ENCODE measurements at regions not wholly inside any gene's neighbourhood (a gene's known extent, or its start where the extent isn't known, plus 50 kb on each side); places are given as distances from the start of the nearest gene placed in this dataset.

- Histone ChIP-seq H3K4ac (replicated peaks; ENCODE audit: insufficient read length, low read depth, low read length) (no peak overlapping the region), H2BK15ac (ENCODE audit: low read length) (no peak overlapping the region), H3K27ac (ENCODE audit: low read depth, low read length) (no peak overlapping the region), H3K18ac (ENCODE audit: extremely low read depth, low read length) (no peak overlapping the region), H4K5ac (ENCODE audit: insufficient read length, low read depth, low read length) (no peak overlapping the region), H3K36me3 (ENCODE audit: control insufficient read depth in 2 of 4, insufficient read depth in 4 of 4, low read length in 3 of 4) (no peaks in the 10 kb centered on the region), H2BK5ac (ENCODE audit: low read depth, low read length) (no peak overlapping the region), H3K4me2 (ENCODE audit: insufficient read depth in 1 of 2, low read depth in 2 of 2, low read length in 2 of 2) (no peak overlapping the region), H3K9ac (replicated peaks in 1 of 4; ENCODE audit: extremely low read depth in 1 of 4, low read depth in 3 of 4, low read length in 3 of 4) (no peak overlapping the region), H4K20me1 (replicated peaks in 1 of 2; ENCODE audit: control insufficient read depth in 1 of 2, insufficient read depth in 2 of 2, low read length in 2 of 2) (no peaks in the 10 kb centered on the region), H3K56ac (replicated peaks; ENCODE audit: insufficient read length, low read depth, low read length) (no peak overlapping the region), H3K27me3 (replicated peaks in 1 of 4; ENCODE audit: control insufficient read depth in 3 of 4, extremely low read depth in 1 of 4, insufficient read depth in 3 of 4, low read length in 3 of 4) (no peaks in the 10 kb centered on the region), H3K79me1 (ENCODE audit: low read depth, low read length) (no peaks in the 10 kb centered on the region), H2BK20ac (ENCODE audit: low read length) (no peak overlapping the region), H2AK5ac (ENCODE audit: low read depth, low read length) (no peak overlapping the region), H4K8ac (ENCODE audit: extremely low read depth, insufficient read depth, low read length) (no peak overlapping the region), H3K4me3 (ENCODE audit: extremely low read depth in 1 of 4, insufficient read depth in 2 of 4, low read depth in 3 of 4, low read length in 4 of 4) (no peak overlapping the region), H3K23me2 (ENCODE audit: low read depth, low read length) (no peaks in the 10 kb centered on the region), H3K23ac (ENCODE audit: insufficient read length) (no peak overlapping the region), H2BK12ac (ENCODE audit: low read depth, low read length) (no peak overlapping the region), H2BK120ac (replicated peaks; ENCODE audit: low read depth, low read length) (no peak overlapping the region), H3K4me1 (replicated peaks in 1 of 4; ENCODE audit: control insufficient read depth in 3 of 4, insufficient read depth in 4 of 4, low read length in 3 of 4) (peaks cover 0 to 4% (median under 1%) of the 10 kb centered on the region in 4 experiments; a peak in 2 of 7 replicates), H4K91ac (replicated peaks; ENCODE audit: insufficient read length, low read length) (no peak overlapping the region), H2AFZ (ENCODE audit: low read length) (no peak overlapping the region), H3K9me3 (ENCODE audit: insufficient read depth in 2 of 2, low read depth in 1 of 2, low read length in 1 of 2) (no peaks in the 10 kb centered on the region), H3K14ac (ENCODE audit: insufficient read length) (no peak overlapping the region), H3K79me2 (ENCODE audit: control insufficient read depth in 1 of 2, insufficient read depth in 2 of 2, low read length in 2 of 2) (no peaks in the 10 kb centered on the region)
- DNase-seq (ENCODE audit: low read depth in 1 of 2, low spot score in 2 of 2) (no peak), FAIRE-seq (no peak)
- TF ChIP-seq RBBP5 (IDR thresholded peaks at IDR 0.05; ENCODE audit: borderline replicate concordance, low read depth, low read length) (no peak), BACH1 (IDR thresholded peaks at IDR 0.05; ENCODE audit: low read length) (no peak), RXRA (IDR thresholded peaks at IDR 0.05; ENCODE audit: insufficient read depth, low read depth, low read length) (no peak), ZNF274 (IDR thresholded peaks at IDR 0.05; ENCODE audit: borderline replicate concordance, extremely low read depth, low read length) (no peak), EGR1 (IDR thresholded peaks at IDR 0.05; ENCODE audit: borderline replicate concordance, low read depth, low read length) (no peak), CREB1 (IDR thresholded peaks at IDR 0.05) (no peak), CTBP2 (IDR thresholded peaks at IDR 0.05; ENCODE audit: borderline replicate concordance, insufficient read depth, insufficient read length, low read length) (no peak), JUND (IDR thresholded peaks at IDR 0.05; ENCODE audit: low read length) (no peak), POLR2A (IDR thresholded peaks at IDR 0.05; ENCODE audit: control extremely low read depth in 1 of 2, low read depth in 2 of 2, low read length in 2 of 2) (no peak), CTCF (IDR thresholded peaks at IDR 0.05; ENCODE audit: control extremely low read depth in 1 of 3, insufficient read depth in 1 of 3, low read depth in 1 of 3, low read length in 3 of 3) (no peak), KDM4A (IDR thresholded peaks at IDR 0.05; ENCODE audit: low read depth, low read length, severe bottlenecking) (no peak)
- ChIA-PET POLR2A (ENCODE audit: partially characterized antibody) (no interaction called here), CTCF (ENCODE audit: partially characterized antibody) (no interaction called here)
- WGBS, 2 experiments (ENCODE audit: extremely low coverage in 1 of 2, insufficient coverage in 1 of 2, insufficient read length in 1 of 2, insufficient replicate concordance in 2 of 2, low coverage in 1 of 2, low lambda C conversion rate in 2 of 2, missing lambda C conversion rate in 1 of 2) = 91% methylated on average over 1 of the region's 1 CpG; no CpG with 5 or more reads in 1 of the 2 experiments
These were observed 225.9 kb upstream of the LRRN1 start for GRCh38 chr3:3573341-3573740.

All from H1 (cell line).